ENCODE measurements at regions not wholly inside any gene's neighbourhood (a gene's known extent, or its start where the extent isn't known, plus 50 kb on each side); places are given as distances from the start of the nearest gene placed in this dataset.
A peak's percentile ranks its signal among the peaks of the same experiment; 100 is the strongest.

GRCh38 chr15:47338771-47339170 is 378.5 kb upstream of the SEMA6D start:
- intact Hi-C loops (cut with DNase I), result no loop called here
- Histone ChIP-seq H3K9ac (ENCODE audit: low read length in 3 of 3) (no peak overlapping the region), H3K4me1 (ENCODE audit: control insufficient read depth in 2 of 3, insufficient read depth in 2 of 3, low read depth in 1 of 3, low read length in 3 of 3) (no peaks in the 10 kb centered on the region), H3K27ac (ENCODE audit: low read depth in 2 of 2, low read length in 2 of 2) (no peak overlapping the region), H3K9me3 (ENCODE audit: control insufficient read depth in 2 of 3, insufficient read depth in 1 of 3, low read length in 3 of 3) (no peaks in the 10 kb centered on the region), H3K36me3 (ENCODE audit: control insufficient read depth in 2 of 3, insufficient read depth in 3 of 3, low read length in 3 of 3) (no peaks in the 10 kb centered on the region), H3K27me3 (ENCODE audit: control insufficient read depth, insufficient read depth, low read length) (no peaks in the 10 kb centered on the region), H3K4me3 (ENCODE audit: low read length in 3 of 3) (no peak overlapping the region)
- FAIRE-seq, result no peak
- TF ChIP-seq, protein P1, sequence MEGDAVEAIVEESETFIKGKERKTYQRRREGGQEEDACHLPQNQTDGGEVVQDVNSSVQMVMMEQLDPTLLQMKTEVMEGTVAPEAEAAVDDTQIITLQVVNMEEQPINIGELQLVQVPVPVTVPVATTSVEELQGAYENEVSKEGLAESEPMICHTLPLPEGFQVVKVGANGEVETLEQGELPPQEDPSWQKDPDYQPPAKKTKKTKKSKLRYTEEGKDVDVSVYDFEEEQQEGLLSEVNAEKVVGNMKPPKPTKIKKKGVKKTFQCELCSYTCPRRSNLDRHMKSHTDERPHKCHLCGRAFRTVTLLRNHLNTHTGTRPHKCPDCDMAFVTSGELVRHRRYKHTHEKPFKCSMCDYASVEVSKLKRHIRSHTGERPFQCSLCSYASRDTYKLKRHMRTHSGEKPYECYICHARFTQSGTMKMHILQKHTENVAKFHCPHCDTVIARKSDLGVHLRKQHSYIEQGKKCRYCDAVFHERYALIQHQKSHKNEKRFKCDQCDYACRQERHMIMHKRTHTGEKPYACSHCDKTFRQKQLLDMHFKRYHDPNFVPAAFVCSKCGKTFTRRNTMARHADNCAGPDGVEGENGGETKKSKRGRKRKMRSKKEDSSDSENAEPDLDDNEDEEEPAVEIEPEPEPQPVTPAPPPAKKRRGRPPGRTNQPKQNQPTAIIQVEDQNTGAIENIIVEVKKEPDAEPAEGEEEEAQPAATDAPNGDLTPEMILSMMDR (IDR thresholded peaks at IDR 0.05; ENCODE audit: borderline replicate concordance, extremely low read depth, insufficient read depth), result no peak
- DNase-seq, result no peak

DNA sequence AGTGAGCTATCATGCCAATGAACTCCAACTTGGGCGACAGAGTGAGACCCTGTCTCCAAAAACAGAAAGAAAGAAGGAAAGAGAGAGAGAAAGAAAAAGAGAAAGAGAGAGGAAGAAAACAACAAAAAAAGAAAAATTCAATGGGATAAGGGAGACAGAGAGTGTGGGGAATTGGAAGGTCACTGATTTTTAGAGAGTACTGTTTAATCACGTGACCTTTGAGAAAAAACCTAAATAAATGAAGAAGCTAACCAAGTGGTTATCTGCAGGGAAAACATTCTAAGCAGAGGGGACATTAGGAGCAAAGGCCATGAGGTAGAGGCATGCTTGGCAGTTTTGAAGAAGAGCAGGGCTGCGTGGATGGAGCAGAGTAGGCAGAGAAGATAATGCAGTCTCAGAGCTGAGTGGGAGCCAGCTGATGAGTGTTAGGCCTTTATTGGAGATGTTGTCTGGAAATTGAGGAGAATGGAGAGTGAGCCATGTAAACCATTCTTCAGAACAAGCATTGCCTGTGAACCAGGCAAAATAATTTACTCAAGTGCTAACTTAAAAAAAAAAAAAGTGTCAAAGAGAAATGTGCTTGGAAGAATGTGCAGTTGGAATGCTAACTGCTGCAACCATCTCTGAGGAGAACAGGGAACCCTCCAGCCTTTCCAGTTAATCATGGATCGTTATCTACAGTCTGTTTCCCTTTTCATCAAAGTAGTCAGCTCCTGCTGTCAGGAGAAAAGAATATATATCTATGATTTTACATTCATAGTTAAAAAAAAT is 377.3 kb upstream of the SEMA6D start:
- intact Hi-C loops (cut with DNase I), result no loop called here
- H3K9ac ChIP-seq (ENCODE audit: low read length in 3 of 3), result no peak overlapping the region
- TF ChIP-seq, protein P1 (IDR thresholded peaks at IDR 0.05; ENCODE audit: borderline replicate concordance, extremely low read depth, insufficient read depth), result no peak
- no peaks in the 10 kb centered on the region for H3K36me3 ChIP-seq (ENCODE audit: control insufficient read depth in 2 of 3, insufficient read depth in 3 of 3, low read length in 3 of 3)
- no peaks in the 10 kb centered on the region for H3K4me1 ChIP-seq (ENCODE audit: control insufficient read depth in 2 of 3, insufficient read depth in 2 of 3, low read depth in 1 of 3, low read length in 3 of 3)
- no peaks in the 10 kb centered on the region for H3K9me3 ChIP-seq (ENCODE audit: control insufficient read depth in 2 of 3, insufficient read depth in 1 of 3, low read length in 3 of 3)
- no peak overlapping the region for H3K4me3 ChIP-seq (ENCODE audit: low read length in 3 of 3)
- peak in 1 of 5 donors; percentile 5 for DNase-seq
- no peaks in the 10 kb centered on the region for H3K27me3 ChIP-seq (ENCODE audit: control insufficient read depth, insufficient read depth, low read length)
- FAIRE-seq, result no peak
- H3K27ac ChIP-seq (ENCODE audit: low read depth in 2 of 2, low read length in 2 of 2), result no peak overlapping the region

DNA sequence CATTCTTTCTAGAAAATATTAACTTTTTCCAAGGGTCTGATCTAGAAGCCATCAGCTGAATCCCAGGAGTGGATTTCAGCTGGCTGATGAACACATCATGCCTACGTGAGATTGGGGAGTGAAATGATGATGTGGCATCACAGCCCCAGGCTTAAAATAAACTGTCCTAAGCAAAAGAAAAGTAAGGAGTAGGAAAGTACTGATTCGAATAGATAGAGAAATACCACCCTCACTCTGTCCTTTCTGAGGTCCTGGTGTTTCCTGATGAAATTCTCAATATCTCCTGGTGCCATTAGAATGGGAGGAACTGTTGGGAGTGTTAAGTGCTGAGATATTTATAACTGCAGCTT is 376.8 kb upstream of the SEMA6D start:
- Histone ChIP-seq H3K4me3 (ENCODE audit: low read length in 3 of 3) (no peak overlapping the region), H3K27me3 (ENCODE audit: control insufficient read depth, insufficient read depth, low read length) (no peaks in the 10 kb centered on the region), H3K27ac (ENCODE audit: low read depth in 2 of 2, low read length in 2 of 2) (no peak overlapping the region), H3K9ac (ENCODE audit: low read length in 3 of 3) (no peak overlapping the region), H3K36me3 (ENCODE audit: control insufficient read depth in 2 of 3, insufficient read depth in 3 of 3, low read length in 3 of 3) (no peaks in the 10 kb centered on the region), H3K4me1 (ENCODE audit: control insufficient read depth in 2 of 3, insufficient read depth in 2 of 3, low read depth in 1 of 3, low read length in 3 of 3) (no peaks in the 10 kb centered on the region), H3K9me3 (ENCODE audit: control insufficient read depth in 2 of 3, insufficient read depth in 1 of 3, low read length in 3 of 3) (no peaks in the 10 kb centered on the region)
- DNase-seq (no peak), FAIRE-seq (no peak)
- TF ChIP-seq, protein P1 (IDR thresholded peaks at IDR 0.05; ENCODE audit: borderline replicate concordance, extremely low read depth, insufficient read depth), result no peak
- intact Hi-C loops (cut with DNase I), result no loop called here

- DNase-seq, result no peak
- H3K9me3 ChIP-seq (ENCODE audit: control insufficient read depth in 2 of 3, insufficient read depth in 1 of 3, low read length in 3 of 3), result no peaks in the 10 kb centered on the region
- no peak for FAIRE-seq
- intact Hi-C loops (cut with DNase I), result no loop called here
- no peaks in the 10 kb centered on the region for H3K4me1 ChIP-seq (ENCODE audit: control insufficient read depth in 2 of 3, insufficient read depth in 2 of 3, low read depth in 1 of 3, low read length in 3 of 3)
- H3K27me3 ChIP-seq (ENCODE audit: control insufficient read depth, insufficient read depth, low read length), result no peaks in the 10 kb centered on the region
- no peak overlapping the region for H3K9ac ChIP-seq (ENCODE audit: low read length in 3 of 3)
- no peak overlapping the region for H3K27ac ChIP-seq (ENCODE audit: low read depth in 2 of 2, low read length in 2 of 2)
- H3K4me3 ChIP-seq (ENCODE audit: low read length in 3 of 3), result no peak overlapping the region
- TF ChIP-seq, protein P1 (IDR thresholded peaks at IDR 0.05; ENCODE audit: borderline replicate concordance, extremely low read depth, insufficient read depth), result no peak
- H3K36me3 ChIP-seq (ENCODE audit: control insufficient read depth in 2 of 3, insufficient read depth in 3 of 3, low read length in 3 of 3), result no peaks in the 10 kb centered on the region
These were observed 368.1 kb upstream of the SEMA6D start for GRCh38 chr15:47349179-47349578.
